K562 (cell line): ENCODE measurements at regions not wholly inside any gene's neighbourhood (a gene's known extent, or its start where the extent isn't known, plus 50 kb on each side); places are given as distances from the start of the nearest gene placed in this dataset.

ENCODE experiments used
- ATAC-seq: fragments of 200-7000 bp; cut with Tn5 transposase; 3 replicates; pipeline ENCODE4 v1.9.1; 2020; ENCODE audit warnings: moderate library complexity
- BruUV-seq: library from RNA; stranded (reverse); fragments of 400-500 nt; replicated peaks from 2 replicates; lab custom pipeline; 2021; lab: Mats Ljungman, UMichigan
- CTCF ChIA-PET: fragments of 300-600 bp; formaldehyde crosslinking; extraction: SDS; loops from one replicate; lab custom pipeline; 2021; ENCODE audit warnings: low intra/inter-chr PET ratio; lab: Yijun Ruan, JAX
- POLR2A ChIA-PET: fragments of 300-600, 350-650 bp; sonication (Branson Sonifier 250); formaldehyde crosslinking; extraction: SDS; loops from one replicate; lab custom pipeline; 2021; ENCODE audit warnings: antibody characterized with exemption, inconsistent platforms; lab: Yijun Ruan, JAX
- DNase-seq, 4 experiments: peaks; one replicate each; pipeline versions ENCODE4 v3.0.0 to v3.0.0-alpha.2; 2011 to 2018; ENCODE audit warnings: low spot score in 3 of 4, mixed read lengths in 3 of 4; ENCODE audit errors: extremely low read depth in 1 of 4
- FAIRE-seq: peaks from 2 replicates; lab custom pipeline; 2011; peaks lifted over from hg19 to GRCh38; lab: Jason Lieb, UNC
- H2AFZ ChIP-seq: 2 replicates; pipeline ENCODE4 v1.6.0; 2011; ENCODE audit warnings: low read depth, low read length, control low read depth, inconsistent platforms
- H3K27ac ChIP-seq: fragments of 200-600 bp; 3 replicates; pipeline ENCODE4 v1.8.0; 2011; ENCODE audit warnings: low read depth, mild to moderate bottlenecking, control low read depth, inconsistent platforms, low read length, moderate library complexity, mixed read lengths; ENCODE audit errors: extremely low read depth
- H3K27me3 ChIP-seq, 2 experiments: fragments of 300-600 bp in 1 of 2; 2 replicates in 1 of 2; 3 replicates in 1 of 2; pipeline versions ENCODE4 v1.6.0 to v1.8.0; 2011; ENCODE audit warnings: inconsistent platforms in 2 of 2, low read length in 2 of 2, mild to moderate bottlenecking in 1 of 2, mixed read lengths in 1 of 2, moderate library complexity in 1 of 2; ENCODE audit not compliant: control insufficient read depth in 2 of 2, insufficient read depth in 2 of 2
- H3K36me3 ChIP-seq: fragments of 300-600 bp; 3 replicates; pipeline ENCODE4 v1.8.0; 2011; ENCODE audit warnings: mild to moderate bottlenecking, low read length, inconsistent platforms; ENCODE audit not compliant: control insufficient read depth, insufficient read depth
- H3K4me1 ChIP-seq, 2 experiments: fragments of 200-600 bp in 1 of 2; replicated peaks in 1 of 2; 2 replicates in 1 of 2; 3 replicates in 1 of 2; pipeline versions ENCODE4 v1.5.1 to v1.8.0; 2011; ENCODE audit warnings: inconsistent platforms in 2 of 2, low read length in 2 of 2, mild to moderate bottlenecking in 1 of 2, mixed read lengths in 1 of 2, moderate library complexity in 1 of 2; ENCODE audit not compliant: control insufficient read depth in 2 of 2, insufficient read depth in 2 of 2
- H3K4me2 ChIP-seq: 2 replicates; pipeline ENCODE4 v1.6.1; 2011; ENCODE audit warnings: low read length, control low read depth, inconsistent platforms, mixed read lengths; ENCODE audit not compliant: insufficient read depth
- H3K4me3 ChIP-seq: fragments of 200-600 bp; sonication (generic), shearing (Covaris generic); 2 replicates; pipeline ENCODE4 v1.5.1; 2016; ENCODE audit warnings: control low read depth, inconsistent platforms
- H3K79me2 ChIP-seq: fragments of 200-600 bp; 3 replicates; pipeline ENCODE4 v1.8.0; 2011; ENCODE audit warnings: low read length, inconsistent platforms; ENCODE audit not compliant: control insufficient read depth, insufficient read depth
- H3K9ac ChIP-seq, 2 experiments: 2 replicates each; pipeline versions ENCODE4 v1.6.0 to v1.6.1; 2011; ENCODE audit warnings: low read depth in 2 of 2, low read length in 2 of 2, control low read depth in 1 of 2, inconsistent platforms in 1 of 2, mild to moderate bottlenecking in 1 of 2, mixed read lengths in 1 of 2; ENCODE audit not compliant: insufficient read depth in 1 of 2
- H3K9me1 ChIP-seq: one replicate; pipeline ENCODE4 v1.6.0; 2011; ENCODE audit warnings: inconsistent platforms, mild to moderate bottlenecking, low read length, moderate library complexity; ENCODE audit not compliant: control insufficient read depth, insufficient read depth
- H3K9me3 ChIP-seq: replicated peaks from 2 replicates; pipeline ENCODE4 v1.5.1; 2011; ENCODE audit warnings: low read depth, low read length, inconsistent platforms; ENCODE audit not compliant: control insufficient read depth, insufficient read depth
- H4K20me1 ChIP-seq: replicated peaks from 2 replicates; pipeline ENCODE4 v1.6.1; 2011; ENCODE audit warnings: low read length, inconsistent platforms, mixed read lengths; ENCODE audit not compliant: control insufficient read depth, insufficient read depth
- CHD2 ChIP-seq: IDR thresholded peaks from 2 replicates; pipeline ENCODE4 v1.6.1; 2011; ENCODE audit warnings: low read depth, low read length
- GATAD2B ChIP-seq: fragments of 450-650 bp; IDR thresholded peaks from 2 replicates; pipeline ENCODE4 v1.6.1; 2017; ENCODE audit warnings: mild to moderate bottlenecking, borderline replicate concordance
- ILF3 ChIP-seq: fragments of 450-650 bp; IDR thresholded peaks from 2 replicates; pipeline ENCODE4 v1.6.1; 2018; ENCODE audit warnings: antibody characterized with exemption, mild to moderate bottlenecking, moderate library complexity, borderline replicate concordance
- LEF1 ChIP-seq: fragments of 450-650 bp; IDR thresholded peaks from 2 replicates; pipeline ENCODE4 v1.6.1; 2016; ENCODE audit warnings: mild to moderate bottlenecking
- MAFG ChIP-seq: fragments of 450-650 bp; conservative IDR thresholded peaks from 2 replicates; pipeline ENCODE4 v1.6.1; 2016; ENCODE audit warnings: missing genetic modification characterization, missing compliant biosample characterization
- RBM15 ChIP-seq: fragments of 200-400 bp; formaldehyde crosslinking; IDR thresholded peaks from 2 replicates; pipeline ENCODE4 v1.6.1; 2018; ENCODE audit warnings: mild to moderate bottlenecking, low read length, moderate library complexity; ENCODE audit not compliant: insufficient read depth
- RCOR1 ChIP-seq, 2 experiments: IDR thresholded peaks; 2 replicates each; pipeline ENCODE4 v1.6.1; 2012; ENCODE audit warnings: low read depth in 2 of 2, low read length in 2 of 2, borderline replicate concordance in 1 of 2, improper control_type of control experiment in 1 of 2
- SP2 ChIP-seq: IDR thresholded peaks from 2 replicates; pipeline ENCODE4 v1.6.1; 2011; ENCODE audit warnings: mild to moderate bottlenecking, low read depth, low read length, moderate library complexity; ENCODE audit not compliant: poor library complexity, severe bottlenecking; ENCODE audit errors: extremely low read depth
- ZNF274 ChIP-seq: IDR thresholded peaks from 2 replicates; pipeline ENCODE4 v1.6.1; 2011; ENCODE audit warnings: low read depth, mild to moderate bottlenecking, low read length, moderate library complexity, borderline replicate concordance
- ZNF277 ChIP-seq: fragments of 250-450 bp; sonication (Bioruptor Pico); IDR thresholded peaks from 2 replicates; pipeline ENCODE4 v1.8.0; 2022; ENCODE audit warnings: inconsistent platforms, mild to moderate bottlenecking, moderate library complexity, borderline replicate concordance
- ZNF668 ChIP-seq: fragments of 250-450 bp; sonication (Bioruptor Pico); IDR thresholded peaks from 2 replicates; pipeline ENCODE4 v1.8.0; 2022; ENCODE audit warnings: mild to moderate bottlenecking, inconsistent platforms
- WGBS: fragments of 100-300 bp; shearing (Covaris generic); methylation state at CpG from one replicate; pipeline ENCODE4 v1.1.6; 2016; ENCODE audit warnings: low coverage, mixed read lengths; ENCODE audit not compliant: insufficient coverage; ENCODE audit errors: missing lambda C conversion rate; 5-methylcytosine and 5-hydroxymethylcytosine counted together
- in situ Hi-C: fragments of 300-500 bp; cut with MboI; formaldehyde crosslinking; loops from 4 replicates; pipeline ENCODE4 v1.15.0; 2018; ENCODE audit warnings: inconsistent platforms, mixed read lengths
- intact Hi-C: fragments of 100-400 bp; cut with micrococcal nuclease; formaldehyde crosslinking; loops from 2 replicates; pipeline ENCODE4 v1.14.2; 2022
- TF ChIP-seq, protein P1 (sequence below): sonication (generic); formaldehyde crosslinking; IDR thresholded peaks from 2 replicates; pipeline ENCODE4 v1.8.1; 2022; ENCODE audit warnings: missing genetic modification reagents

DNA sequence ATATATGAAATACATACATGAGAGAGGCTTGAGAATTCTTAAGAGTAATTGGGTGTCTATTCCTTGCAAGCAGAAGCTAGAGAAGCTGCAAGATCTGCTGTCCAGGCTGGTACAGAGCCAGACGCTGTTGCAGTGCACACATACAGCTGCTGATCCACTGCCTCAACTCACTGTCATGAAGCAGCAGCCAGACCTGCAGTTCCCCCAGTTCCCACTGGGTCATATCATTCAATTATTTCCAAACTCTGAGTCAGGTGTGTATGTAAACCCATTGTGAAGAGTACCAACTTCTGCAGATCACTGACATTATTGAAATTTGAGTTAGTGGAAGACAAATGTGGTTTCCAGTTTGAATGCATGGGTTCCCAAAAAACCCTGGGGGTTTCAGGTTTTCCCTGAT lies 1212.8 kb upstream of the ADGRL3 start:
- CTCF ChIA-PET: no interaction called here
- POLR2A ChIA-PET: no interaction called here
- H3K4me3 ChIP-seq: no peak overlapping the region

More for the DNA sequence above, 1212.8 kb upstream of the ADGRL3 start:
- Histone ChIP-seq H3K27ac (no peak overlapping the region), H3K4me2 (no peak overlapping the region), H3K9ac (no peak overlapping the region), H2AFZ (no peak overlapping the region), H3K36me3 (no peaks in the 10 kb centered on the region), H3K4me1 (no peaks in the 10 kb centered on the region), H3K9me1 (no peaks in the 10 kb centered on the region), H3K9me3 (no peaks in the 10 kb centered on the region), H3K79me2 (no peaks in the 10 kb centered on the region), H4K20me1 (no peaks in the 10 kb centered on the region), H3K27me3 (no peaks in the 10 kb centered on the region)
- 0% methylated on average over 1 of the region's 1 CpG for WGBS
- in situ Hi-C loops (no loop called here), intact Hi-C loops (no loop called here)
- ATAC-seq (no peak), FAIRE-seq (no peak), DNase-seq (no peak)
- BruUV-seq: no TSS peak
- TF ChIP-seq GATAD2B: no peak
- no peak for TF ChIP-seq SP2
- no peak for TF ChIP-seq ZNF277 (CRISPR knock-in tag)
- no peak for TF ChIP-seq RCOR1 (IDR thresholded peaks at IDR 0.05; ENCODE audit: borderline replicate concordance in 1 of 2, low read depth in 2 of 2, low read length in 2 of 2)
- no peak for TF ChIP-seq MAFG (tag)
- TF ChIP-seq ZNF668: no peak
- TF ChIP-seq, protein P1, sequence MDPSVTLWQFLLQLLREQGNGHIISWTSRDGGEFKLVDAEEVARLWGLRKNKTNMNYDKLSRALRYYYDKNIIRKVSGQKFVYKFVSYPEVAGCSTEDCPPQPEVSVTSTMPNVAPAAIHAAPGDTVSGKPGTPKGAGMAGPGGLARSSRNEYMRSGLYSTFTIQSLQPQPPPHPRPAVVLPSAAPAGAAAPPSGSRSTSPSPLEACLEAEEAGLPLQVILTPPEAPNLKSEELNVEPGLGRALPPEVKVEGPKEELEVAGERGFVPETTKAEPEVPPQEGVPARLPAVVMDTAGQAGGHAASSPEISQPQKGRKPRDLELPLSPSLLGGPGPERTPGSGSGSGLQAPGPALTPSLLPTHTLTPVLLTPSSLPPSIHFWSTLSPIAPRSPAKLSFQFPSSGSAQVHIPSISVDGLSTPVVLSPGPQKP (CRISPR knock-in tag): no peak
- TF ChIP-seq ZNF274: no peak
- no peak for TF ChIP-seq CHD2
- TF ChIP-seq ILF3: no peak
- TF ChIP-seq RBM15: no peak
- no peak for TF ChIP-seq LEF1
